ENCODE measurements at regions not wholly inside any gene's neighbourhood (a gene's known extent, or its start where the extent isn't known, plus 50 kb on each side); places are given as distances from the start of the nearest gene placed in this dataset.

DNA sequence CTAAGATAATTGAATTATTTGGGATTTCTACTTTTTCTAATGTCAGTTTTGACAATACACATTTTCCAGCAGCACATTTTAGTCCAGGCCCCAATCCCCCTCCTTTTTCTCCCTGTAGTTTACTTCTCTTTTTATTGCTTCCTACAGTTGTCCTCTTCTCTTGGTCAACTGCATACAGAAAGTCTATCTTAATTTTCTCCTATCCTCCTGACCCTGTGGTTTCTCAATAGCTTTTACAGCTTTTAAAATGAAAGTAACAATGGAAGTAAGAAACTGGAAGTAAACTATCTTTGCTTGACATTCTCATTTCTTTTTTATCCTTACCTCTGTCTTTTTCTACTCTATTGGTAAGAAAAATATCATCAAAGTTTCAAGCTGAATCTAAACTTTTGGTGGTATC is 106.5 kb upstream of the OXGR1 start:
- Histone ChIP-seq H4K20me1 (ENCODE audit: insufficient read depth, low read length) (no peaks in the 10 kb centered on the region), H3K36me3 (replicated peaks in 1 of 2; ENCODE audit: control insufficient read depth in 1 of 2, insufficient read depth in 2 of 2, low read length in 2 of 2) (no peaks in the 10 kb centered on the region), H3K79me2 (ENCODE audit: insufficient read depth, low read length) (no peaks in the 10 kb centered on the region), H3K4me3 (replicated peaks in 1 of 3; ENCODE audit: insufficient read depth in 1 of 3, low read depth in 2 of 3, low read length in 3 of 3) (no peak overlapping the region), H2AFZ (ENCODE audit: low read length) (no peak overlapping the region), H3K4me1 (ENCODE audit: insufficient read depth, low read length) (no peaks in the 10 kb centered on the region), H3K27ac (ENCODE audit: extremely low read length, insufficient read depth, low read length) (no peak overlapping the region), H3K27me3 (ENCODE audit: control insufficient read depth in 1 of 2, insufficient read depth in 2 of 2, low read length in 2 of 2) (peaks cover 0 to 5% of the 10 kb centered on the region in 2 experiments; a peak in 1 of 5 replicates), H3K4me2 (ENCODE audit: low read depth, low read length) (no peak overlapping the region), H3K9ac (ENCODE audit: insufficient read depth, low read depth, low read length) (no peak overlapping the region), H3K9me3 (ENCODE audit: low read length) (peaks cover 6% of the 10 kb centered on the region; the same call in 1 of the 2 replicates)
- ATAC-seq, result no peak
- BruUV-seq (replicated peaks), result no TSS peak
- no peak for FAIRE-seq
- in situ Hi-C loops (cut with HindIII; ENCODE audit: extremely low pct_ligation_motif_present, low pct_unique_long_range_greater_than_20kb) (no loop called here), intact Hi-C loops (cut with micrococcal nuclease; ENCODE audit: unreplicated experiment) (no loop called here)
- ChIA-PET CTCF (ENCODE audit: low intra/inter-chr PET ratio, low total read pairs) (no interaction called here), POLR2A (no interaction called here)
- no peak for DNase-seq (ENCODE audit: low spot score)
- no peak for TF ChIP-seq SRSF9 (IDR thresholded peaks at IDR 0.05; ENCODE audit: borderline replicate concordance, insufficient read depth, low read depth, low read length, poor library complexity, severe bottlenecking)
- no peak for TF ChIP-seq TAF1 (CRISPR knock-in tag; IDR thresholded peaks at IDR 0.05)
- no peak for TF ChIP-seq MEIS2 (CRISPR knock-in tag; IDR thresholded peaks at IDR 0.05)
- TF ChIP-seq MIER3 (CRISPR knock-in tag; IDR thresholded peaks at IDR 0.05; ENCODE audit: borderline replicate concordance), result no peak
- no peak for TF ChIP-seq CCDC6 (CRISPR knock-in tag; IDR thresholded peaks at IDR 0.05)
- TF ChIP-seq, protein P1, sequence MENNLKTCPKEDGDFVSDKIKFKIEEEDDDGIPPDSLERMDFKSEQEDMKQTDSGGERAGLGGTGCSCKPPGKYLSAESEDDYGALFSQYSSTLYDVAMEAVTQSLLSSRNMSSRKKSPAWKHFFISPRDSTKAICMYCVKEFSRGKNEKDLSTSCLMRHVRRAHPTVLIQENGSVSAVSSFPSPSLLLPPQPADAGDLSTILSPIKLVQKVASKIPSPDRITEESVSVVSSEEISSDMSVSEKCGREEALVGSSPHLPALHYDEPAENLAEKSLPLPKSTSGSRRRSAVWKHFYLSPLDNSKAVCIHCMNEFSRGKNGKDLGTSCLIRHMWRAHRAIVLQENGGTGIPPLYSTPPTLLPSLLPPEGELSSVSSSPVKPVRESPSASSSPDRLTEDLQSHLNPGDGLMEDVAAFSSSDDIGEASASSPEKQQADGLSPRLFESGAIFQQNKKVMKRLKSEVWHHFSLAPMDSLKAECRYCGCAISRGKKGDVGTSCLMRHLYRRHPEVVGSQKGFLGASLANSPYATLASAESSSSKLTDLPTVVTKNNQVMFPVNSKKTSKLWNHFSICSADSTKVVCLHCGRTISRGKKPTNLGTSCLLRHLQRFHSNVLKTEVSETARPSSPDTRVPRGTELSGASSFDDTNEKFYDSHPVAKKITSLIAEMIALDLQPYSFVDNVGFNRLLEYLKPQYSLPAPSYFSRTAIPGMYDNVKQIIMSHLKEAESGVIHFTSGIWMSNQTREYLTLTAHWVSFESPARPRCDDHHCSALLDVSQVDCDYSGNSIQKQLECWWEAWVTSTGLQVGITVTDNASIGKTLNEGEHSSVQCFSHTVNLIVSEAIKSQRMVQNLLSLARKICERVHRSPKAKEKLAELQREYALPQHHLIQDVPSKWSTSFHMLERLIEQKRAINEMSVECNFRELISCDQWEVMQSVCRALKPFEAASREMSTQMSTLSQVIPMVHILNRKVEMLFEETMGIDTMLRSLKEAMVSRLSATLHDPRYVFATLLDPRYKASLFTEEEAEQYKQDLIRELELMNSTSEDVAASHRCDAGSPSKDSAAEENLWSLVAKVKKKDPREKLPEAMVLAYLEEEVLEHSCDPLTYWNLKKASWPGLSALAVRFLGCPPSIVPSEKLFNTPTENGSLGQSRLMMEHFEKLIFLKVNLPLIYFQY (CRISPR knock-in tag; IDR thresholded peaks at IDR 0.05; ENCODE audit: borderline replicate concordance), result no peak
- TF ChIP-seq, protein P2, sequence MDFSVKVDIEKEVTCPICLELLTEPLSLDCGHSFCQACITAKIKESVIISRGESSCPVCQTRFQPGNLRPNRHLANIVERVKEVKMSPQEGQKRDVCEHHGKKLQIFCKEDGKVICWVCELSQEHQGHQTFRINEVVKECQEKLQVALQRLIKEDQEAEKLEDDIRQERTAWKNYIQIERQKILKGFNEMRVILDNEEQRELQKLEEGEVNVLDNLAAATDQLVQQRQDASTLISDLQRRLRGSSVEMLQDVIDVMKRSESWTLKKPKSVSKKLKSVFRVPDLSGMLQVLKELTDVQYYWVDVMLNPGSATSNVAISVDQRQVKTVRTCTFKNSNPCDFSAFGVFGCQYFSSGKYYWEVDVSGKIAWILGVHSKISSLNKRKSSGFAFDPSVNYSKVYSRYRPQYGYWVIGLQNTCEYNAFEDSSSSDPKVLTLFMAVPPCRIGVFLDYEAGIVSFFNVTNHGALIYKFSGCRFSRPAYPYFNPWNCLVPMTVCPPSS (IDR thresholded peaks at IDR 0.05), result no peak
- TF ChIP-seq, protein P3, sequence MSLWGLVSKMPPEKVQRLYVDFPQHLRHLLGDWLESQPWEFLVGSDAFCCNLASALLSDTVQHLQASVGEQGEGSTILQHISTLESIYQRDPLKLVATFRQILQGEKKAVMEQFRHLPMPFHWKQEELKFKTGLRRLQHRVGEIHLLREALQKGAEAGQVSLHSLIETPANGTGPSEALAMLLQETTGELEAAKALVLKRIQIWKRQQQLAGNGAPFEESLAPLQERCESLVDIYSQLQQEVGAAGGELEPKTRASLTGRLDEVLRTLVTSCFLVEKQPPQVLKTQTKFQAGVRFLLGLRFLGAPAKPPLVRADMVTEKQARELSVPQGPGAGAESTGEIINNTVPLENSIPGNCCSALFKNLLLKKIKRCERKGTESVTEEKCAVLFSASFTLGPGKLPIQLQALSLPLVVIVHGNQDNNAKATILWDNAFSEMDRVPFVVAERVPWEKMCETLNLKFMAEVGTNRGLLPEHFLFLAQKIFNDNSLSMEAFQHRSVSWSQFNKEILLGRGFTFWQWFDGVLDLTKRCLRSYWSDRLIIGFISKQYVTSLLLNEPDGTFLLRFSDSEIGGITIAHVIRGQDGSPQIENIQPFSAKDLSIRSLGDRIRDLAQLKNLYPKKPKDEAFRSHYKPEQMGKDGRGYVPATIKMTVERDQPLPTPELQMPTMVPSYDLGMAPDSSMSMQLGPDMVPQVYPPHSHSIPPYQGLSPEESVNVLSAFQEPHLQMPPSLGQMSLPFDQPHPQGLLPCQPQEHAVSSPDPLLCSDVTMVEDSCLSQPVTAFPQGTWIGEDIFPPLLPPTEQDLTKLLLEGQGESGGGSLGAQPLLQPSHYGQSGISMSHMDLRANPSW (CRISPR knock-in tag; IDR thresholded peaks at IDR 0.05; ENCODE audit: borderline replicate concordance), result no peak
- no peak for TF ChIP-seq ZKSCAN5 (CRISPR knock-in tag; IDR thresholded peaks at IDR 0.05)
- no peak for TF ChIP-seq SNAI1 (CRISPR knock-in tag; IDR thresholded peaks at IDR 0.05; ENCODE audit: borderline replicate concordance)
- TF ChIP-seq SMC3 (IDR thresholded peaks at IDR 0.05; ENCODE audit: low read length), result no peak
